Loucy (cell line): ENCODE measurements at regions not wholly inside any gene's neighbourhood (a gene's known extent, or its start where the extent isn't known, plus 50 kb on each side); places are given as distances from the start of the nearest gene placed in this dataset.

ENCODE experiments used
- H2AFZ ChIP-seq: fragments of 200-600 bp; sonication (generic); 2 replicates; pipeline ENCODE4 v1.6.0; 2016; ENCODE audit warnings: antibody characterized with exemption, mild to moderate bottlenecking, low read length, moderate library complexity
- H3F3A ChIP-seq: fragments of 200-600 bp; 2 replicates; pipeline ENCODE4 v1.6.0; 2016; ENCODE audit warnings: antibody characterized with exemption, low read depth, mild to moderate bottlenecking
- H3K27me3 ChIP-seq: fragments of 200-600 bp; sonication (generic); 2 replicates; pipeline ENCODE4 v1.6.1; 2014; ENCODE audit warnings: low read length, mild to moderate bottlenecking; ENCODE audit not compliant: insufficient read depth, poor library complexity, severe bottlenecking
- H3K36me3 ChIP-seq: fragments of 200-600 bp; sonication (generic); 2 replicates; pipeline ENCODE4 v1.6.1; 2016; ENCODE audit warnings: low read length; ENCODE audit not compliant: insufficient read depth
- H3K4me1 ChIP-seq: fragments of 200-600 bp; sonication (generic); 2 replicates; pipeline ENCODE4 v1.5.1; 2014; ENCODE audit warnings: low read length, mild to moderate bottlenecking; ENCODE audit not compliant: insufficient read depth, poor library complexity, severe bottlenecking
- H3K4me2 ChIP-seq: fragments of 200-600 bp; sonication (generic); 2 replicates; pipeline ENCODE4 v1.6.0; 2014; ENCODE audit warnings: antibody characterized with exemption, low read length, low read depth, mild to moderate bottlenecking; ENCODE audit not compliant: poor library complexity, severe bottlenecking
- H3K4me3 ChIP-seq: fragments of 200-600 bp; sonication (generic); 2 replicates; pipeline ENCODE4 v1.5.1; 2014; ENCODE audit warnings: low read length, mild to moderate bottlenecking, mixed read lengths; ENCODE audit not compliant: poor library complexity, severe bottlenecking
- H3K79me2 ChIP-seq: fragments of 200-600 bp; sonication (generic); 2 replicates; pipeline ENCODE4 v1.6.1; 2014; ENCODE audit warnings: low read length; ENCODE audit not compliant: insufficient read depth
- H3K9ac ChIP-seq: fragments of 200-600 bp; sonication (generic); 2 replicates; pipeline ENCODE4 v1.6.0; 2014; ENCODE audit warnings: mild to moderate bottlenecking, low read depth, low read length, moderate library complexity; ENCODE audit not compliant: poor library complexity, severe bottlenecking
- H3K9me2 ChIP-seq: fragments of 200-600 bp; sonication (generic); replicated peaks from 2 replicates; pipeline ENCODE4 v1.6.1; 2016; ENCODE audit warnings: low read depth, low read length, mixed read lengths
- H3K9me3 ChIP-seq: fragments of 200-600 bp; sonication (generic); 2 replicates; pipeline ENCODE4 v1.6.1; 2014; ENCODE audit warnings: mild to moderate bottlenecking, antibody characterized with exemption, low read length, low read depth; ENCODE audit not compliant: insufficient read depth
- H4K20me1 ChIP-seq: fragments of 200-600 bp; sonication (generic); 2 replicates; pipeline ENCODE4 v1.6.0; 2014; ENCODE audit warnings: antibody characterized with exemption, low read length, mild to moderate bottlenecking; ENCODE audit not compliant: insufficient read depth, poor library complexity, severe bottlenecking
- CTCF ChIP-seq: fragments of 200-600 bp; sonication (generic); conservative IDR thresholded peaks from 2 replicates; pipeline ENCODE4 v1.5.1; 2014; ENCODE audit warnings: mild to moderate bottlenecking, antibody characterized with exemption, low read length
- EZH2phosphoT487 ChIP-seq: fragments of 200-600 bp; IDR thresholded peaks from 2 replicates; pipeline ENCODE4 v1.6.1; 2018; ENCODE audit warnings: antibody characterized with exemption, mild to moderate bottlenecking, moderate library complexity, borderline replicate concordance

- no peak for TF ChIP-seq CTCF
- no peak for TF ChIP-seq EZH2phosphoT487
- Histone ChIP-seq H3K9me3 (no peaks in the 10 kb centered on the region), H3F3A (no peaks in the 10 kb centered on the region), H3K79me2 (no peaks in the 10 kb centered on the region), H3K36me3 (no peaks in the 10 kb centered on the region), H3K4me3 (no peak overlapping the region), H2AFZ (no peak overlapping the region), H3K9ac (no peak overlapping the region), H4K20me1 (no peaks in the 10 kb centered on the region), H3K4me2 (no peak overlapping the region), H3K9me2 (no peaks in the 10 kb centered on the region), H3K27me3 (no peaks in the 10 kb centered on the region), H3K4me1 (no peaks in the 10 kb centered on the region)
Measured at GRCh38 chr18:64888956-64889355, 740.1 kb upstream of the LINC00305 start.

GRCh38 chr18:64886995-64887394 lies 738.1 kb upstream of the LINC00305 start:
- no peaks in the 10 kb centered on the region for H3F3A ChIP-seq
- no peaks in the 10 kb centered on the region for H3K9me2 ChIP-seq
- H3K4me3 ChIP-seq, result no peak overlapping the region
- H3K9ac ChIP-seq, result no peak overlapping the region
- H3K36me3 ChIP-seq, result no peaks in the 10 kb centered on the region
- no peaks in the 10 kb centered on the region for H3K4me1 ChIP-seq
- H3K27me3 ChIP-seq, result no peaks in the 10 kb centered on the region
- H3K9me3 ChIP-seq, result no peaks in the 10 kb centered on the region
- no peaks in the 10 kb centered on the region for H4K20me1 ChIP-seq
- H3K4me2 ChIP-seq, result no peak overlapping the region
- no peak overlapping the region for H2AFZ ChIP-seq
- no peaks in the 10 kb centered on the region for H3K79me2 ChIP-seq
- TF ChIP-seq EZH2phosphoT487, result no peak
- no peak for TF ChIP-seq CTCF

- Histone ChIP-seq H3K79me2 (no peaks in the 10 kb centered on the region), H3K4me1 (no peaks in the 10 kb centered on the region), H2AFZ (no peak overlapping the region), H3K9me3 (no peaks in the 10 kb centered on the region), H3K36me3 (no peaks in the 10 kb centered on the region), H4K20me1 (no peaks in the 10 kb centered on the region), H3F3A (no peaks in the 10 kb centered on the region), H3K9me2 (no peaks in the 10 kb centered on the region), H3K4me2 (no peak overlapping the region), H3K4me3 (no peak overlapping the region), H3K9ac (no peak overlapping the region), H3K27me3 (no peaks in the 10 kb centered on the region)
- no peak for TF ChIP-seq CTCF
Measured at GRCh38 chr18:64882896-64883295, 734.0 kb upstream of the LINC00305 start.
